MM.1S (cell line): ENCODE measurements at regions not wholly inside any gene's neighbourhood (a gene's known extent, or its start where the extent isn't known, plus 50 kb on each side); places are given as distances from the start of the nearest gene placed in this dataset.

ENCODE experiments used
- EZH2 ChIP-seq: fragments of 300-600 bp; sonication (generic); optimal IDR thresholded peaks from 2 replicates; pipeline ENCODE3; 2017; ENCODE audit warnings: low read depth, mild to moderate bottlenecking, antibody characterized with exemption, low read length, mixed read lengths
- EZH2phosphoT487 ChIP-seq: fragments of 300-600 bp; sonication (generic); IDR thresholded peaks from 2 replicates; pipeline ENCODE4 v1.6.1; 2018; ENCODE audit warnings: antibody characterized with exemption, low read length
- TF ChIP-seq, protein P1 (sequence below): fragments of 300-600 bp; sonication (generic); IDR thresholded peaks from 2 replicates; pipeline ENCODE4 v1.5.1; 2016; ENCODE audit warnings: antibody characterized with exemption, low read length, mixed read lengths

- TF ChIP-seq EZH2: no peak
- TF ChIP-seq, protein P1, sequence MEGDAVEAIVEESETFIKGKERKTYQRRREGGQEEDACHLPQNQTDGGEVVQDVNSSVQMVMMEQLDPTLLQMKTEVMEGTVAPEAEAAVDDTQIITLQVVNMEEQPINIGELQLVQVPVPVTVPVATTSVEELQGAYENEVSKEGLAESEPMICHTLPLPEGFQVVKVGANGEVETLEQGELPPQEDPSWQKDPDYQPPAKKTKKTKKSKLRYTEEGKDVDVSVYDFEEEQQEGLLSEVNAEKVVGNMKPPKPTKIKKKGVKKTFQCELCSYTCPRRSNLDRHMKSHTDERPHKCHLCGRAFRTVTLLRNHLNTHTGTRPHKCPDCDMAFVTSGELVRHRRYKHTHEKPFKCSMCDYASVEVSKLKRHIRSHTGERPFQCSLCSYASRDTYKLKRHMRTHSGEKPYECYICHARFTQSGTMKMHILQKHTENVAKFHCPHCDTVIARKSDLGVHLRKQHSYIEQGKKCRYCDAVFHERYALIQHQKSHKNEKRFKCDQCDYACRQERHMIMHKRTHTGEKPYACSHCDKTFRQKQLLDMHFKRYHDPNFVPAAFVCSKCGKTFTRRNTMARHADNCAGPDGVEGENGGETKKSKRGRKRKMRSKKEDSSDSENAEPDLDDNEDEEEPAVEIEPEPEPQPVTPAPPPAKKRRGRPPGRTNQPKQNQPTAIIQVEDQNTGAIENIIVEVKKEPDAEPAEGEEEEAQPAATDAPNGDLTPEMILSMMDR: no peak
- TF ChIP-seq EZH2phosphoT487: no peak
Observed at GRCh38 chr1:70762386-70762785, 285.2 kb downstream of the PTGER3 start.
